ENCODE measurements at regions not wholly inside any gene's neighbourhood (a gene's known extent, or its start where the extent isn't known, plus 50 kb on each side); places are given as distances from the start of the nearest gene placed in this dataset.

DNA sequence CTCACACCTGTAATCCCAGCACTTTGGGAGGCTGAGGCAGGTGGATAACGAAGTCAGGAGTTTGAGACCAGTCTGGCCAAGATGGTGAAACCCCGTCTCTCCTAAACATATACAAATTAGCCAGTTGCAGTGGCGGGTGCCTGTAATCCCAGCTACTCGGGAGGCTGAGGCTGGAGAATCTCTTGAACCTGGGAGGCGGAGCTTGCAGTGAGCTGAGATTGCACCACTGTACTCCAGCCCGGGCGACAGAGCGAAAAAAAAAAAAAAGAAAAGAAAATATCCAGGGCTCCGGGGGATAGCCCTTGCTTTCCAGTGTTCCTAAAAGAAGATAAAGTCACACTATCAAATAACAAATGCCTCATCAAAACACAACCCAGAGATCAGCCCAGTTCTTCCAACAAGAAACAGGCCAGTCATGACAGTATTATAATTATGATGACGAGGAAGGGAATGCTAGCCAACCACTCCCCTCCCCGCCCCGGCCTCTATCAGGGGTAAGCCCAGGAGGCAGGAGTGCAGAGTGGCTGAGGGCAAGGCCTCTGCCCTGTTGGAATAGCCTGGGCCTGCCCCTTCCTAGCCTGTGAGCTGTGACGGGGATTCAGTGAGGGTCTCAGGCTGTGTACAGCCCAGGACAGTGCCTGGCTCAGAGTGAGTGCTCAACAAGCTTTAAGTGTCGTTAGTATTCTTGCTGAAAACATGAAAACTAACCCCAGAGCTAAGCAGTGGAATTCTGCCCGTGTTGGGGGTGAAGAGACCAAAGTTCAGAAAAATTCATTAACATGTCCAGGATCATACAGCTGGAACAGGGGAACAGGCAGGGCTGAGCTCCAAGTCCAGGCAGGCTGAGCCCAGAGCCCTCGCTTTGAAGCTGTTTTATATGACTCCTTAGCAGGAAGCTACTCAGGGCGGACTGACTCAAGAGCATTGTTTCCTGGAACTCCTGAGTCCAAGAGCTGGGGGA lies 54.3 kb downstream of the FAM241B start:
- Mint-ChIP-seq H3K36me3 (no peaks in the 10 kb centered on the region), H3K27ac (no peak overlapping the region), H3K9me3 (no peaks in the 10 kb centered on the region)
- DNase-seq (ENCODE audit: low spot score in 2 of 2) (no peak), ATAC-seq (no peak)

DNA sequence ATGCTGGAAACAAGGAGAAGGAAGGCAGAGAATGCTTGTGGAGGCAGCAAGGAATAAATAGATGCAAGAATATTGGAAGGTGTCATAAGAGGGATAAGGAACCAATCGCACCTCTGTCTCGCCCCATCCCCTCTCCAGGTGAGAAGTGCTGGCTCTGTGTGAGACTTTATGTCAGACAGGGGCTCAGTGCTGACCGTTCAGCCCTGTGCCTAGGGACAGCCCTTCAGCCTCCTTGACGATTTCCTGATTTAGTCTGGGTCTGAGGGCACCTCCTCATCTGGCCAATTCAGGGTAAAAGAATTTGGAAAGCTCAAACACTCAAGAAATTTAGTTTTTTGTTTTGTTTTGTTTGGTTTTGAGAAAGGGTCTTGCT lies 54.9 kb downstream of the FAM241B start:
- no peak overlapping the region for H3K27ac Mint-ChIP-seq
- no peaks in the 10 kb centered on the region for H3K9me3 Mint-ChIP-seq
- no peak for DNase-seq (ENCODE audit: low spot score in 2 of 2)
- no peak for ATAC-seq
- no peaks in the 10 kb centered on the region for H3K36me3 Mint-ChIP-seq

DNA sequence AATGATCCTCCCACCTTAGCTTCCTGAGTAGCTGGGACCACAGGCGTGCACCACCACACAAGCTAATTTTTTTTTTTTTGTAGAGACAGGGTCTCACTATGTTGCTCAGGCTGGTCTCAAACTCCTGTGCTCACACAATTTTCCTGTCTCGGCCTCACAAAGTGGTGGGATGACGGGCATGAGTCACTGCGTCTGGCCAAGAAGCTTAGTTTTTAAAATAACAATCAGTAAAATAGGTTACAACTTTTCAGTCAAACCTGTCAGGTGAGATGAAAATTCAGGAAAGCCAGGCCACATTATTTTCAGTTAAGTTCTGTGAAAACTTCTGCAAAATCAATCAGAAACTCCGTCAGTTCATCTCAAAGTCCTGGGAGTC lies 55.4 kb downstream of the FAM241B start:
- no peak for ATAC-seq
- no peaks in the 10 kb centered on the region for H3K9me3 Mint-ChIP-seq
- H3K27ac Mint-ChIP-seq: no peak overlapping the region
- no peaks in the 10 kb centered on the region for H3K36me3 Mint-ChIP-seq
- DNase-seq (ENCODE audit: low spot score in 2 of 2): no peak

DNA sequence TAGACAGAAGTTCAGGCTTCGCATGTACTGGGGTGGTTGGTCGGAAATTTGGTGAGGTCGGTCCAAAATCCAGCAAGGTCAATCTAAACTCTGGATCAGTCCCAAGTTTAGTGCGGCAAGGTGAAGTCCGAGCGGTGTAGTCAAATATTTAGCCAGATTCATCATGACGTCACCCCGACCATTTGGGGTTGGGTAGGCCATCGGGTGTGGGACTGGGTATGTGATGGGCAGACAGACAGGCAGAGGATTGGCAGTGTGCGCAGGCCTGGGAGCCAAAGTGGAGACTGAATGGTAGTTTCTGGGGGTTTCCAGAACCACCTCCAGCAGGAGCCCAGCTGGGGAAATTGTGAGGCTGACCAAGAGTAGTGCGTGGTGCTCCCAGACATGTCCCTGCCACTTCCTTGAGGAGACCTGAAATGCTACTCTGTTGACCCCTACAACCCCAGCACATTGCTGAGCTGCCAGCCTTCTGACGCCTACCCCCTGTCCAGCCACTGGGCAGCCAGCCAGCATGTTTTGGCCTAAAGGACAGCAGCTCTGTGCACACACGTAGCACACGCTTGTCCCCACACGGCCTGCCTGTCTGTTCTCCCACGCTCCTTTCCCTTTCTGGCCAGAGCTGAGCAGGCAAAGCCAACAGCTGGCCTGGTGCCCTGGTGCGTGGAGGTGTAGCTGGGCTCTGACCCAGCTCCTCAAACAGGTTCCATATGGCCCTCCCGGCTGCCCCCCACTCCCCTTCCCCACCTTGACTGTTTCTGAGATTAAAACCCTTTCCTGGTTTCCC lies 55.9 kb downstream of the FAM241B start:
- H3K36me3 Mint-ChIP-seq: no peaks in the 10 kb centered on the region
- H3K27ac Mint-ChIP-seq: no peak overlapping the region
- no peaks in the 10 kb centered on the region for H3K9me3 Mint-ChIP-seq
- no peak for DNase-seq (ENCODE audit: low spot score in 2 of 2)
- no peak for ATAC-seq

DNA sequence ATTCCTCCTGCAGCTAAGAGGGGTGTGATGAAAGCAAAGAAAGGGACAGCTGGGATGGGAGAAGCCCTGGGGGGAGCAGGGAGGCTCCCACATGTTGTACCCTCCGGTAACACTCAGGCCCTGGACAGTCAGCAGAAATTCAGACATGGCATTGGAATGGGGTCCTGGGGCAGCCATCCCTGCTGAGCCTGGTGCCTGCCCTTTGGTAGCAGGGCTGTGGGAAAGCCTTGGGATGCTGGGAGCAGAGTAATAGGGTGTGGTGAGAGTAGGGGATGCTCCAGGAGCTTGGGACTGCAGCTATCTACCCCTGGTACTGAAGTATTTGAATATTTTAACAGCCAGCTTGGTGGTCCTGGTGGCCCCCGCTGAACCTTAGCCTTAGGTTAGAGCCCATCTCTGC lies 56.8 kb downstream of the FAM241B start:
- no peak for DNase-seq (ENCODE audit: low spot score in 2 of 2)
- H3K36me3 Mint-ChIP-seq: no peaks in the 10 kb centered on the region
- H3K9me3 Mint-ChIP-seq: no peaks in the 10 kb centered on the region
- H3K27ac Mint-ChIP-seq: no peak overlapping the region
- ATAC-seq: no peak

DNA sequence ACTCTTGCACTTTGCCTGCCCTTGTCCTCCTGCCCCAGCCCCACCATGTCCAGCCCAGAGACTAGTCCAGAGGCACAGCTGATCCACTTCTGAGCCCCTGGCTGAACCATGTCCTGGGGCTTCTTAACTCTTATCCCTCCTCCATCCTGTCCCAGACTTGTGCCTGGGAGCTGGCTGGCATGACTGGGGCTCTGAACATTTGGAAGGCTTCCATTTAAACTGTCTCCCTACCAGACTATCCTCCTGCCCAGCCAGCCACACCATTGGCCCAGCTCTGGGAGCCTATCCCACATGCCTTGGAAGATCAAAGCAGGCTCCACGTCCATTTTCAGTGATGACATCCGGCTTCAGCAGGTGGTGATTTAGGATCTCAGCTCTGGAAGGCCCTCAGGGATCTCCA lies 57.4 kb downstream of the FAM241B start:
- Mint-ChIP-seq H3K9me3 (no peaks in the 10 kb centered on the region), H3K27ac (no peak overlapping the region), H3K36me3 (no peaks in the 10 kb centered on the region)
- ATAC-seq: no peak
- DNase-seq (ENCODE audit: low spot score in 2 of 2): no peak

DNA sequence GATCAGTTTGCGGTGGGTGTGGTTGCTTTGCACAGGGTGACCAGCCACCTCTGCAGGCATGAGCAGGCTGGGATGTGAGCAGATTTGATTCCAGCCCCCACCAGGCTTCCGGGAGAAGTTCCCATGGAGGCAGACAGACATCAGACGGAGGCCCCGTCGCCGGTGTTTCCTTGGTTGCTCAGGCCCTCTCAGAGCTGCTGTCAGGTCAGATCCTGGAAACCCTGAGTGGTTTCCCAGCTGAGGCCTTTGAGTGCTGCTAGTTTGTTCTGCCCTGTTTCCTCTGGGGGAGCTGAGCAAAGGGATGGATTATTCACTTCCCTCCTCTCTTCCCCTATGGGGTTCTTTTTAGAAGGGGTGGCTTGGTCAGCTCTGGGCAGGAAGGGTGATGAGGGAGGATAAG lies 62.2 kb downstream of the FAM241B start:
- no peaks in the 10 kb centered on the region for H3K36me3 Mint-ChIP-seq
- no peak for ATAC-seq

DNA sequence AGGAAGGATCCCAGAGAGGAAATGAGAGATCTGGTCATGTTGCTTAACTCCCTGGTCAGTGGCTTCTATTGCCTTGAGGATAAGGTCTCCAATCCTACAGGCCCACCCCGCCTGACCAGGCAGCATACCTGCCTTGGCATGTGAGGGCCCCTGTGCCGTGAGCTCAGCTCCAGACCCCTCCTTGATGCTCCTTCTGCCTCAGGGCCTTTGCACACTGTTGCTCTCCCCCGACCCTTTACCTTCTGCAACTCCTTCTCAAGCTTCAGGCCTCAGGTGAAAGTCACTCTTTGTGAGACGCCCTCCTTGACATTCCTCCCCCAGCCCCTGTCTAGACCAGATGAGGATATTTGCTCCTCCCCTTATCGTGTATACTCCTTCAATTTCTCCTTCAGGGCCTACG lies 62.8 kb downstream of the FAM241B start:
- ATAC-seq: no peak
- no peak for DNase-seq (ENCODE audit: low spot score in 2 of 2)

More for the DNA sequence above, 62.2 kb downstream of the FAM241B start:
- no peaks in the 10 kb centered on the region for H3K9me3 Mint-ChIP-seq
- H3K27ac Mint-ChIP-seq: no peak overlapping the region
- no peak for DNase-seq (ENCODE audit: low spot score in 2 of 2)

DNA sequence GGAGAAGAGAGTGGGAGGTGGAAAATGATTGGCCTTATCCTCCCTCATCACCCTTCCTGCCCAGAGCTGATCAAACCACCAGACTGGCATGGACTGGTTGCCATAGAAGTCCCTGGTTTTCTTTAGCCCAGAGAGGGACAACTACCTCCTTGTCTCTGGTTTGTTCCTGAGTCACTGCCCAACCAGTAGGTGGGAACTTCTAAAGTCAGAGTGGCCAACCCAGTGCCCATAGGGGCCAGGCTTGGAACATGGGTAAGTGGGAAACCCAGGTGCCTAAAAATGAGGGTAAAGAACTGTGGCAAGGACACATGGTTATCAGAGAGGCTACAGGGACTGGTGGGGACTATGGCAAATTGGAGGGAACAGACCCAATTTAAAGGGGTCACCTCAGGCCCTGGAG lies 63.8 kb downstream of the FAM241B start:
- no peak overlapping the region for H3K27ac Mint-ChIP-seq
- no peak for DNase-seq (ENCODE audit: low spot score in 2 of 2)
- no peak for ATAC-seq
- no peaks in the 10 kb centered on the region for H3K9me3 Mint-ChIP-seq
- H3K36me3 Mint-ChIP-seq: no peaks in the 10 kb centered on the region

More for the DNA sequence above, 62.8 kb downstream of the FAM241B start:
- Mint-ChIP-seq H3K27ac (no peak overlapping the region), H3K9me3 (no peaks in the 10 kb centered on the region), H3K36me3 (no peaks in the 10 kb centered on the region)

DNA sequence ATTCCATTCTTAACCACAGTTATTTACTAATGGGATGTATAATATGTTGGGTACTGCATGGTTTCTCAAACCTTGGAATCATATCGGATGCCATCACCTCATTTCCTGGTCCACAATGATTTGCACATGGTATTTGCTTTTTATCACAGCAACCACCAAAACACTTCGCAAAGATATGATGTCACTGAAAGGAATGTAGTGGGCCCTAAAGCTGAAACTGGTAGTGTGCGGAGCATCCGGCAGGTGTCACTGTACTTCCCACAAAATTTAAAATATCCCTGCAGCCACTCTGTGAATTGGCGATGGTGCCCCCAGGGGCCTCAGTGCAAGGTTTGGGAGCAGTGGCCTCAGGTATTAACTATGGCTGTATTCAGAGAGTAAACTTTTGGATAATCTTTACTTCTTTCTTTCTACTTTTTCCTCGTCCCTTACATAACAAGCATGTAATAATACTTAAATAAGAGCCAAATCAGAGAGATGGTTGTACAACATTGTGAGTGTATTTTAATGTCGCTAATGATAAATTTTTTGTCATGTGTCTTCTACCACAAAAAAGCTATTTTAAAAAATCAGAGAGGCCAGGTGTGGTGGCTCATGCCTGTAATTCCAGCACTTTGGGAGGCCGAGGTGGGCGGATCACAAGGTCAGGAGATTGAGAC lies 66.2 kb downstream of the FAM241B start:
- Mint-ChIP-seq H3K9me3 (no peaks in the 10 kb centered on the region), H3K36me3 (no peaks in the 10 kb centered on the region), H3K27ac (no peak overlapping the region)
- ATAC-seq: peak in 1 of 2 donors; percentile 18
- no peak for DNase-seq (ENCODE audit: low spot score in 2 of 2)

DNA sequence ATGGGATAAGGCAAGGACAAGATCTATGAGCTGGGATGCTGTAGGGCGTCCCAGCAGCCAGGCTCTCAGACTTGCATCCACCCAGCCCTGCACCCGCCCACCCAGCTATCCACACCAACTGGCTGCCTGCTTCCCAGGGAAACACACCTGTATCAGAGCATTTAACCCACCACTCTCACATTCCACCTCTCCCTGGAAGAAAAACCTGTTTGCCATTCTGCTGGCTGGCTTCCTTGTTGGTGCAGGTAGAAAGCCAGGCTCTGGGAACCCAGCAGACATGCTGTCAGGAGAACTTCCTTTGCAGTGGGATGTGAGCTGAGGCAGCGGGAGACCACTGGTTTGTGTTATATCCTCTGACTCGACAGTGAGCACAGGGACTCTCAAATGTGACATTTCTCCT lies 67.0 kb downstream of the FAM241B start:
- DNase-seq (ENCODE audit: low spot score in 2 of 2) (no peak), ATAC-seq (no peak)
- H3K36me3 Mint-ChIP-seq: no peaks in the 10 kb centered on the region
- no peak overlapping the region for H3K27ac Mint-ChIP-seq
- H3K9me3 Mint-ChIP-seq: no peaks in the 10 kb centered on the region

DNA sequence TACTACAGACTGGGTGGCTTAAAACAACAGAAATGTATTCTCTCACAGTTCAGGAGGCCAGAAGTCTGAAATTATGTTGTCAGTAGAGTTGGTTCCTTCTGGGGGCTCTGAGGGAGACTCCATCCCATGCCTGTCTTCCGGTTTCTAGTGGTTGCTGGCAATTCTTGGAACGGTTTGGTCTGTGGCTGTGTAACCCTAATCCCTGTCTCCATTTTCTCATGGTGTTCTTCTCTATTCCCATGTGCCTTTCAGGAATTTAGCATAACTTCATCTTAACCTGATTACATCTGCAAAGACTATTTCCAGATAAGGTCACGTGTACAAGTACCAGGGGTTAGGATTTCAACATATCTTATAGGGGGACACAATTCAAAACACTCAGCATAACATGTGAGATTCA lies 73.2 kb downstream of the FAM241B start:
- H3K9me3 Mint-ChIP-seq: peaks cover 8 to 16% of the 10 kb centered on the region in 2 donors
- H3K27ac Mint-ChIP-seq: no peak overlapping the region
- H3K36me3 Mint-ChIP-seq: peaks cover 11 to 15% of the 10 kb centered on the region in 2 donors
- no peak for ATAC-seq
- no peak for DNase-seq (ENCODE audit: low spot score in 2 of 2)

DNA sequence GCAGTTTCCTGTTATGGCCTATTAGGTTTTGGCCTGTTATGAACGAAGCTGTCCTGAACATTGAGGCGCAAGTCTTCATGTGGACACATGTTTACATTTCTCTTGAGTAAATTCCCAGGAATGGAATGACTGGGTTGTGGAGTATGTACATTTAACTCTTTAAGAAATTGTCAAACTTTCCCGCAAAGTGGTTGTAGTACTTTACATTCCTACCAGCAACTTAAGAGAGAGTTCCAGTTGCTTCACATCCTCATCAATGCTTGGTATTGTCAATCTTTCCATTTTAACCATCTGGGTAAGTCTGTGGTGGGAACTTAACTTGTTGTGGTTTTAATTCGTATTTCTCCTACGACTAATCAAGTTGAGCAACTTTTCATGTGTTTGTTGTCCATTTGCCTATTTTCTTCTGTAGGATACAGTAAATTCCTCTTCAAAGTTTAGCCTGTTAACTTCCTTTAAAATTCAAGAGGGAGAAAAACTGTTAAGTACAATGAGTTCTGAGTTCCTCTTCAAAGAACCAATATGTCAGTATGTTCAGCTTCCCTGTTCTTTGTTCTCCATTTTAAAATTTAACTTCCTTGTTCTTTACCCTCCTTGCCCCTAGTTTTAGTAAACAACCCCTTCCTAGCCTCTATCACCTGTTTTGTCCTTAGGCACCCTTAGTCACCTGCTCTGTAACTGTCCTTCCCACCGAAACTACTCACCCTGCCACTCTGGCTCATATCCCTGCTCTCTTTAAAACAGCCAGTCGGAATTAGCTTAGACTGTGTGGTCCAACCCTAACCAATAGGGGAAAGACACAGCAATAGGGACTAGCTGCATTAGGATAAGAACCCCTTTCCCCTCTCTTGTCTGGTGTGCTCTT lies 74.0 kb downstream of the FAM241B start:
- DNase-seq (ENCODE audit: low spot score in 2 of 2): no peak

DNA sequence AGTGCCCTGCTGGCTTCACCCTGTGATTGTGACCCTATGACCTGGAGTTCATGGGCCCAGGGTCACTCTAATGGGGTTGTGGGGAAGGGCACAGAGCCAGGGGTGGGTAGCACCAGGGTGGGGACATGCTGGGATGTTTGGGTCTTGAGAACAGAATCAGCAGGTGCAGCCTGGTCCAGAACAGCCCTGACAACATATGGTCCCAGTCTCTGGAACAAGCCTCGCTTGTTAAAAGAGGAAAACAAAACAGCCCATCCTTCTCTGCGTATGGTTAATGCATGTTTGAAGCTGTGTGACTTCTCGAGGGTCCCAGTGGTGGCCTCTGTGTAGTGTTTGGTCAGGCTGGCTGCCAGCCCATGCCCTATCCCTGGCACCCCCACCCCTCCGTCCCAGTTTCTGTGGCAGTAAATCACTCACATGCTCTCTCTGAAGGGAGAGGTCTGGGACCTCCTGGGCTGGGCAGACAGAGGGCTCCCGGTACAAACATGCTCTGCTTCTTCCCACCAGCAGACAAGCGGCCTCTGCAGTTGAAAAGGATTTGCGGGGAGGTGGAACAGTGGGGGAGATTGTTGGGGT lies 79.4 kb downstream of the FAM241B start:
- no peak overlapping the region for H3K27ac Mint-ChIP-seq
- peaks cover 2% of the 10 kb centered on the region in 2 donors for H3K9me3 Mint-ChIP-seq
- DNase-seq (ENCODE audit: low spot score in 2 of 2) (no peak), ATAC-seq (no peak)
- peaks cover 7% of the 10 kb centered on the region in 2 donors for H3K36me3 Mint-ChIP-seq

More for the DNA sequence above, 74.0 kb downstream of the FAM241B start:
- Mint-ChIP-seq H3K9me3 (peaks cover 8 to 16% of the 10 kb centered on the region in 2 donors), H3K36me3 (peaks cover 11 to 15% of the 10 kb centered on the region in 2 donors), H3K27ac (no peak overlapping the region)
- peak; percentile 70 to 72 for ATAC-seq

DNA sequence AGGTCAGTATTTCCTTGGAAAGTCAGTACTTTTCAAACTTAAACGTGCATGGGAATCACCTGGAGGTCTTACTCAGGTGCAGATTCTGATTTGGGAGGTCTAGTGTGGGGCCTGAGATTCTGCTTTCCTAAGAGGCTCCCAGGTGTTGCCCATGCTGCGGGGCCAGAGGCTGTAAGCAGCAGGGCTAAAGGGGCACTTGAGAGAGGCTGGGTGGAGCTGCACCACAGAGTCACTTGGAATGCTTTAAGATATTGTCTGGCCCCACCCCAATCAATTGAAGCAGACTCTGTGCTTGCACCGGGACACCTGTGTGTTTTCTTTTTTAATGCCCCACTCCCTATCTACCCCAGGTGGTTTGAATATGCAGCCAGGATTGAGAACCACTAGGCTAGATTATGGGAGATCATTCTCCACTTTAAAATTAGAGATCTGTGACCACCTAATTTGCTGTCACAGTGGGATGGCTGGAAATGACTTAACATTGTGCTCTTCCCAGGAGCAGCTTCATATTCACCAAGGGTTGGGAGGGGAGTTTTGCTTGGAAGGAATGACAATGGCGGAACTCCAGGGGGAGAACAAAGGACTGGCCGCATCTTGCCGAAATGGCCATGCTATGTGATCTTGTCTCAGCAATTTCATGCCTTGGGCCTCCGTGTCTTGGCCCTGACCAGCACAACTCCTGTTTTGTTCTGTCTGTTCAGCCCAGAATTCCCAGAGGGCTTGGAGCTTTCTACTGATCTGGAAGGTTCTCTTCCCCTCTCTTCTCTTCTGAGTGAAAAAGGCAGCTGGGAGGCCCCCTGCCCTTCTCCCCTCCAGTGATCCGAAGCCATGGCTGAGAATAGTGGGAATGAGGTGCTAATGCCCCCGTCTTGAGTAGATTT lies 80.2 kb downstream of the FAM241B start:
- Mint-ChIP-seq H3K9me3 (no peaks in the 10 kb centered on the region), H3K36me3 (no peaks in the 10 kb centered on the region), H3K27ac (no peak overlapping the region)
- DNase-seq (ENCODE audit: low spot score in 2 of 2) (no peak), ATAC-seq (no peak)
